Pulmonary artery endothelial cell (primary cell): ENCODE measurements at regions not wholly inside any gene's neighbourhood (a gene's known extent, or its start where the extent isn't known, plus 50 kb on each side); places are given as distances from the start of the nearest gene placed in this dataset.

ENCODE experiments used
- DNase-seq: peaks from one replicate; pipeline ENCODE4 v3.0.0-alpha.2; 2011; ENCODE audit warnings: low read depth, low spot score

GRCh38 chr22:44423556-44424358, 74.3 kb downstream of the RTL6 start:
- no peak for DNase-seq

DNA sequence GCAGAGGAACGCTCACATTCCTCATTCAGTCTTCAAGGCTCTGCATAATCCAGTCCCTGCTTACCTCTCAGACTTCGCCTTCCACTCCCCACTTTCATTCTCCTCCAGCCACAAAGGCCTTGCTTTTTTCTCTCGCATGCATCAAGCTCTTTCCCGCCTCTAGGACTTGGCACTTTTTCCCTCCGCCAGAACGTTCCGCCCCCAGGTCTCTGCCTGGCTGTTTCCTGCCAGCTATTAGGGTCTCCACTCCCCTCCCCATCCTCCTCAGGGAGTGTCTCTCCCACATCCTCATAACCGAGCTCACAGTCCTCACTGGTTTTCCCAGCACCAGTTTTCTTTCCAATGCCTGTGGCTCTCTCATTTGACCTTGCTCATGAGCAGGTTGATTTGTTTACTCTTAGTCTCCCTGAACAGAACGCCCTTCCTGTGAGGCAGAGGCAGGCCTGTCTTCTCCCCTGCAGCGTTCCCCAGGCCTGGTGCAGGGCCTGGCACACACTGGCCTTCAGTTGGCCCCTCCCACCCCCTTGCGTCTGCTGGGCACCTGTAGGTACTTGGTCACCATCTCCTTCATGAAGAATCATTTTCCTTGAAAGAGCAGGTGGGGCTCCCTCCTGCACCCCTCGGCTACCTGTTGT, 75.2 kb downstream of the RTL6 start:
- DNase-seq: no peak

DNA sequence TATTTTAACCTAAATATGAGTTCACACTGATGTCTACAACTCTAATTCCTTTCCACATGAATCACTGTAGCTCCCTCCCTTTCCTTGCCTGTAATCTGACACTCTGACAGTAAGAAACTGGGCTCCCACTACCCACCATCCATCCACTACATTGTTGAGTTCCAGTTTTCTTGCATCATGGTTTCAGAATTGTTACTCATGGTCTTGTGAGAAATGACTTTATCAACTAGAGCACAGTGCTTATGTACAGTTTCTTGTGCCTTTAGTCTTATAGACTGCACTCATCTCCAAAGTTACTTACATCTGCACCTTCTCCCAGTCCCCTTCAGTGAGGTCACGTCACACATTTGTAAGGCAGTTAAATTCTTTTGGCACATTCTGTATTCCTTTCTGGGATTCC, 78.6 kb downstream of the RTL6 start:
- DNase-seq: no peak

DNA sequence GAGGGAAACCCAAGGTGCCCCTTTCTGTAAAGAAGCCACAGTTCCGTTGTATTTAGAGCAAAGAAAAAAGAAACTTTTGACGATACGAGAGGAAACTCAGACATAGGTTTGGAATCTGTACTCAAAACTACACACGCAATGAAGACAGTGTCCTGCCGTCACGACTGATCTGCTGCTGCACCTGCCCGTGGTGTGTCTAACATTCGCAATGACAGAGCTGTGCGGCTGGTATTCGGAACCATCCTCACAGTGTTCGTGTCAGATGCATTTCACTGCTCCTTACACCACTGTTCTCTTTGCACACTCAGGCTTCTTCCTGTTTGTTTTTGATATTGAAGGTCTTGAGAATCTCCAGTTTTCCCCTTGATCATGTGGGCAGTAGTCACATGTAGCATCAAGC, 84.8 kb downstream of the RTL6 start:
- DNase-seq: no peak

- no peak for DNase-seq
These were observed 85.8 kb downstream of the RTL6 start for GRCh38 chr22:44412136-44412731.

- no peak for DNase-seq
These were observed 86.6 kb downstream of the RTL6 start for GRCh38 chr22:44411226-44412135.

- DNase-seq: no peak
These were observed 87.5 kb downstream of the RTL6 start for GRCh38 chr22:44410451-44410991.

GRCh38 chr22:44409974-44410316, 88.1 kb downstream of the RTL6 start:
- DNase-seq: no peak

GRCh38 chr22:44409211-44409973, 88.6 kb downstream of the RTL6 start:
- DNase-seq: no peak

DNA sequence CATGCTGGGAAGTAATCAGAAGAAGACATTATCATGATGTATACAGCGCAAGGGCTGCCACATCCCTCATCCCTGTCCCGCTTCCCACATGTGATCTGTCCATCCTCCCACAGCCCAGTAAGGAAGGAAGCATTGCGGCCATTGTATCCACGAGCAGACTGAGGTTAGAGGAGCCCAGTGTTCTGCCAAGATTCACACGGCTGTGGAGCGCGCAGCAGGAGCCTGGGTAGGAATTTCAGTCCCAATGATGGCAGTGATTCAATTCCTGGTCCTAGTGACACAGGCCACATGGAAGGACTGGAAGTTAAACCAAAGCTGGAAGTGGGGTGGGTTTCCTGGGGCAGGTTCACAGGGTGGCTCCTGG, 89.2 kb downstream of the RTL6 start:
- DNase-seq: no peak

DNA sequence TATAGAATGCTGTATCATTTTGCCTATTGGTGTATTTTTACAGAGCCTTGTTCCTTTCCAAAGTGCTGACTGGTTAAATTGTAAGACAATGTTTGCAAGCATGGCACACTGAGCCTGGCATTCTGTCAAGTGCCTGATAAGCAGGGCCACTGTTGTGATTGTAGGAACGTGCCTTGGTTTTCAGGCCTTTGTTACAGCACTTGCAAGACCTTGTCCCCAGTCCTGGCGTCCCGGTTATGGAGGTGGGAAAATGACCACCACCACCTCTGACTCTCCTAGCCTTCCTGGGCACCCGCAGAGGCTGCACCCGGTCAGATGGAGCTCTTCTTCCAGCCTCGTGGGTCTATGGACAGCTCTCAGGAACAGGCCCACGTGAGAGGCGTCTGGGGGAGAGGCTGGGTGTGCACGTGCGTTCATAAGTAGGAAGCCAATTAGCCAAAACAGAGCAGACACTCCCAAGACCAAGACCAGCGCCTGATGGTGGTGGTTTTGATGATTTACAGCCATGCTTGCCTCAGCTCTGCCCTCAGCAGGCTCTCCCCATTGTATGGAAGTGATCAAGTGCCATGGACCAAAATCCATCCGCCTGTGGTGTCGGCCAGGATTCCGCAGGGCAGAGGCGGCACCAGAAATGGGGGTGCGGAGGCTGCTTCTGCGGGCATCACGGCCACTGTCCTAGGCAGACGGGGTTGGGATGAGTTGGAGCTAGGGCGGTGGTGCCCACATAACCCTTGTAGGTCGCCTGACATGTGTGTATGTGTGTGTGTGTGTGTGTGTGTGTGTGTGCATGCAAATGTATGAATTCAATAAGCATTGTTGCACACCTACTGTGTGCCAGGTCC, 89.8 kb downstream of the RTL6 start:
- no peak for DNase-seq

DNA sequence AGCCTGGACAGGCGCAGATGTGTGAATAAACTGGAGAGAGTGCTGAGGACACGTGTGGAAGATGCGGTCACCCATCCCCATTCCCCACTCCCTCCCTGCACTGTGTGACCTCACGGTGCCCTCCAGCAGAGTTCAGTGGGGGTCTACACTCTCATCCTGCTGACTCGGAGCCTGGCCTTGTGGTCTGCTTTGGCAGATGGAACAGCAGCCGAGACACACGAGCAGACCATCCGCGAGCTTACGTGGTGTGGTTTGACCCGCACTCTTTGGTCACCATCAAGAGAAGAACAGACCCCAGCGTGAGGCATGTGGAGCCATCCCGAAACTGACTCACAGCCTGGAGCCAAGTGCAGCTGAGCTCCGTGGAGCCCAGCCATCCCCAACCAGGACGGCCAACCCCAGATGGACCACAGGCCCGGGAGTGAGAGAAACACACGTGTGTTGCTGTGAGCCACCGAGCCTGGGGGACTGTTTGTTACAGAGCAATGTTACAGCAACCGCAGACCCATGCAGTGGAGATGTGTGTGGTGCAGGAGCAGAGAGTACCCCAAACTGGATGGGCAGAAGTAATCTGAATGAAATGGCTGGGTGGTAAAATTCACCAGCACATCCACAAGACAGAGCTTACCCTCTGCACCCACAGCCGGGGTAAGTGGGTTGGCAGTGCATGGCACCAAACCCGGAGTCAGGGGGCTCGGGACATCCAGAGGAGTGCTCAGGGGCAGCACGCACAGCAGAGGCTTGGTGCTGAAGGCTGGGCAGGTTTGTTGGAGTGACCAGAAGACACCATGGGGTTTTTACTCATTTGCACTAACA, 90.7 kb downstream of the RTL6 start:
- no peak for DNase-seq

- DNase-seq: no peak
These were observed 91.5 kb downstream of the RTL6 start for GRCh38 chr22:44406341-44407170.

- no peak for DNase-seq
These were observed 92.4 kb downstream of the RTL6 start for GRCh38 chr22:44405661-44406060.

DNA sequence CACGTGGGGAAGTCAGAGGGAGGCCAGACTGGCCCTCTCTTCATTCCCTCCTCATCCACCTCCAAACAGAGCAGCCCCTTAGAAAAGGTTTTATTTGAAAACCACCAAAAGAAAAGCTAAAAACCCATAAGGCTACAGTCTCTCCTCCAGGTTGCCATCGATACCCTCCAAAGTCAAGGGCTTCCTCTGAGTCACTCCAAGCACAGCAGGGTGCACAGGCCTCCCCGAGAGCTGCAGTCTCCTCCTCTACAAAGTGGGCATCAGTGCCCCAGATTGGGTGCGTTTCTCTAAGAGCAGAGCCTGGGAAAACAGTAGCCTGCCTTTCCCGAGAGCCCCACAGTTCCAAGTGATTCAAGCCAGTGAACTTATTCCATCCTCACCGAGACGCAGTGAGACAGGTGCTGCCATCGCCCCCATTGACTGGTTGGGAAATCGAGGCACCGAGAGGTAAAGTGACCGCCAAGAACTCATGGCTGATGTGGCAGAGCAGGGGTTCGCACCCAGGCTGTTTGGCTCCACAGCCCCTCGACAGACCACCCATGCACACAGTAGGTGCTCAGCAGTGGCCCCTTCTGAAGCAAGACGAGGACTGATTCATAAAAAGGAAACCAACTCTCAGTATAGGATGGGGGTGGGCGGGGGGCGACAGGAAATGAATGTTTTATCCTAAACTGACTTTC, 91.7 kb upstream of the SHISAL1 start:
- DNase-seq: no peak

GRCh38 chr22:44403602-44404329, 91.0 kb upstream of the SHISAL1 start:
- DNase-seq: no peak

- DNase-seq: no peak
These were observed 90.4 kb upstream of the SHISAL1 start for GRCh38 chr22:44403166-44403565.
